ENCODE measurements at regions not wholly inside any gene's neighbourhood (a gene's known extent, or its start where the extent isn't known, plus 50 kb on each side); places are given as distances from the start of the nearest gene placed in this dataset.

GRCh38 chr3:76855451-76855850 lies 184.4 kb upstream of the ROBO2 start:
- DNase-seq: no peak
- Histone ChIP-seq H3K9ac (ENCODE audit: low read length) (no peak overlapping the region), H3K23ac (ENCODE audit: low read length in 2 of 2) (no peak overlapping the region), H2AK5ac (ENCODE audit: low read length, severe bottlenecking) (no peak overlapping the region), H2BK12ac (ENCODE audit: low read length in 2 of 2) (no peak overlapping the region), H3K9me3 (ENCODE audit: control insufficient read depth, low read length) (peaks cover 3% of the 10 kb centered on the region), H3K36me3 (ENCODE audit: control insufficient read depth in 1 of 2, insufficient read depth in 2 of 2, low read depth in 1 of 2, low read length in 2 of 2) (no peaks in the 10 kb centered on the region), H3K27me3 (ENCODE audit: control insufficient read depth in 1 of 2, insufficient read depth in 1 of 2, low read length in 2 of 2) (no peaks in the 10 kb centered on the region), H2BK15ac (ENCODE audit: low read depth, poor library complexity, severe bottlenecking) (no peak overlapping the region), H3K79me1 (replicated peaks; ENCODE audit: low read length, poor library complexity, severe bottlenecking) (no peaks in the 10 kb centered on the region), H3K14ac (ENCODE audit: low read length in 2 of 2) (no peak overlapping the region), H3K4me1 (ENCODE audit: control insufficient read depth, insufficient read depth, low read depth, low read length) (no peaks in the 10 kb centered on the region), H3K27ac (ENCODE audit: low read length, poor library complexity, severe bottlenecking) (no peak overlapping the region), H2AFZ (ENCODE audit: low read depth, low read length) (no peak overlapping the region), H3K18ac (ENCODE audit: low read depth in 1 of 2, low read length in 2 of 2) (no peak overlapping the region), H3K4me3 (ENCODE audit: insufficient read depth in 1 of 2, low read depth in 1 of 2, low read length in 2 of 2) (no peak overlapping the region), H4K8ac (ENCODE audit: low read length) (no peak overlapping the region), H2BK5ac (ENCODE audit: low read depth, low read length, poor library complexity, severe bottlenecking) (no peak overlapping the region), H4K91ac (ENCODE audit: low read length) (no peak overlapping the region), H2BK120ac (ENCODE audit: low read depth, low read length) (no peak overlapping the region), H3K4me2 (ENCODE audit: low read length, poor library complexity, severe bottlenecking) (no peak overlapping the region), H3K4ac (ENCODE audit: low read depth in 1 of 2, low read length in 2 of 2) (no peak overlapping the region)
- no CpG with 5 or more reads among the region's 2 CpGs for WGBS

GRCh38 chr3:76859596-76859995 lies 180.3 kb upstream of the ROBO2 start:
- H2BK15ac ChIP-seq (ENCODE audit: low read depth, poor library complexity, severe bottlenecking): no peak overlapping the region
- H3K4me3 ChIP-seq (ENCODE audit: insufficient read depth in 1 of 2, low read depth in 1 of 2, low read length in 2 of 2): no peak overlapping the region
- H3K27me3 ChIP-seq (ENCODE audit: control insufficient read depth in 1 of 2, insufficient read depth in 1 of 2, low read length in 2 of 2): no peaks in the 10 kb centered on the region
- H3K14ac ChIP-seq (ENCODE audit: low read length in 2 of 2): no peak overlapping the region
- H3K23ac ChIP-seq (ENCODE audit: low read length in 2 of 2): no peak overlapping the region
- H4K91ac ChIP-seq (ENCODE audit: low read length): no peak overlapping the region
- no peak overlapping the region for H3K4ac ChIP-seq (ENCODE audit: low read depth in 1 of 2, low read length in 2 of 2)
- no peak overlapping the region for H4K8ac ChIP-seq (ENCODE audit: low read length)
- 100% methylated on average over 1 of the region's 3 CpGs for WGBS
- no peak overlapping the region for H3K4me2 ChIP-seq (ENCODE audit: low read length, poor library complexity, severe bottlenecking)
- no peak overlapping the region for H2AK5ac ChIP-seq (ENCODE audit: low read length, severe bottlenecking)
- no peak overlapping the region for H2BK120ac ChIP-seq (ENCODE audit: low read depth, low read length)
- H2BK5ac ChIP-seq (ENCODE audit: low read depth, low read length, poor library complexity, severe bottlenecking): no peak overlapping the region
- no peak overlapping the region for H2BK12ac ChIP-seq (ENCODE audit: low read length in 2 of 2)
- no peaks in the 10 kb centered on the region for H3K36me3 ChIP-seq (ENCODE audit: control insufficient read depth in 1 of 2, insufficient read depth in 2 of 2, low read depth in 1 of 2, low read length in 2 of 2)
- H3K9me3 ChIP-seq (ENCODE audit: control insufficient read depth, low read length): no peaks in the 10 kb centered on the region
- H3K27ac ChIP-seq (ENCODE audit: low read length, poor library complexity, severe bottlenecking): no peak overlapping the region
- no peaks in the 10 kb centered on the region for H3K4me1 ChIP-seq (ENCODE audit: control insufficient read depth, insufficient read depth, low read depth, low read length)
- no peak overlapping the region for H3K9ac ChIP-seq (ENCODE audit: low read length)
- H3K18ac ChIP-seq (ENCODE audit: low read depth in 1 of 2, low read length in 2 of 2): no peak overlapping the region
- no peaks in the 10 kb centered on the region for H3K79me1 ChIP-seq (replicated peaks; ENCODE audit: low read length, poor library complexity, severe bottlenecking)
- DNase-seq: peak; percentile 4
- H2AFZ ChIP-seq (ENCODE audit: low read depth, low read length): no peak overlapping the region

GRCh38 chr3:76864355-76864754 lies 175.5 kb upstream of the ROBO2 start:
- no peak overlapping the region for H2AFZ ChIP-seq (ENCODE audit: low read depth, low read length)
- H3K79me1 ChIP-seq (replicated peaks; ENCODE audit: low read length, poor library complexity, severe bottlenecking): no peaks in the 10 kb centered on the region
- no peak overlapping the region for H3K27ac ChIP-seq (ENCODE audit: low read length, poor library complexity, severe bottlenecking)
- no peak overlapping the region for H2BK120ac ChIP-seq (ENCODE audit: low read depth, low read length)
- H2BK5ac ChIP-seq (ENCODE audit: low read depth, low read length, poor library complexity, severe bottlenecking): no peak overlapping the region
- H3K9ac ChIP-seq (ENCODE audit: low read length): no peak overlapping the region
- no peak for DNase-seq
- H3K14ac ChIP-seq (ENCODE audit: low read length in 2 of 2): no peak overlapping the region
- no peak overlapping the region for H3K4ac ChIP-seq (ENCODE audit: low read depth in 1 of 2, low read length in 2 of 2)
- no peak overlapping the region for H2BK12ac ChIP-seq (ENCODE audit: low read length in 2 of 2)
- H3K36me3 ChIP-seq (ENCODE audit: control insufficient read depth in 1 of 2, insufficient read depth in 2 of 2, low read depth in 1 of 2, low read length in 2 of 2): no peaks in the 10 kb centered on the region
- no peaks in the 10 kb centered on the region for H3K27me3 ChIP-seq (ENCODE audit: control insufficient read depth in 1 of 2, insufficient read depth in 1 of 2, low read length in 2 of 2)
- H3K4me3 ChIP-seq (ENCODE audit: insufficient read depth in 1 of 2, low read depth in 1 of 2, low read length in 2 of 2): no peak overlapping the region
- H3K18ac ChIP-seq (ENCODE audit: low read depth in 1 of 2, low read length in 2 of 2): no peak overlapping the region
- H3K23ac ChIP-seq (ENCODE audit: low read length in 2 of 2): no peak overlapping the region
- no peaks in the 10 kb centered on the region for H3K4me1 ChIP-seq (ENCODE audit: control insufficient read depth, insufficient read depth, low read depth, low read length)
- H3K4me2 ChIP-seq (ENCODE audit: low read length, poor library complexity, severe bottlenecking): no peak overlapping the region
- 97% methylated on average over 2 of the region's 4 CpGs for WGBS
- H3K9me3 ChIP-seq (ENCODE audit: control insufficient read depth, low read length): no peaks in the 10 kb centered on the region
- no peak overlapping the region for H2BK15ac ChIP-seq (ENCODE audit: low read depth, poor library complexity, severe bottlenecking)
- H2AK5ac ChIP-seq (ENCODE audit: low read length, severe bottlenecking): no peak overlapping the region
- H4K91ac ChIP-seq (ENCODE audit: low read length): no peak overlapping the region
- H4K8ac ChIP-seq (ENCODE audit: low read length): no peak overlapping the region

- no peaks in the 10 kb centered on the region for H3K36me3 ChIP-seq (ENCODE audit: control insufficient read depth in 1 of 2, insufficient read depth in 2 of 2, low read depth in 1 of 2, low read length in 2 of 2)
- H3K4me2 ChIP-seq (ENCODE audit: low read length, poor library complexity, severe bottlenecking): no peak overlapping the region
- H3K4me1 ChIP-seq (ENCODE audit: control insufficient read depth, insufficient read depth, low read depth, low read length): no peaks in the 10 kb centered on the region
- H4K8ac ChIP-seq (ENCODE audit: low read length): no peak overlapping the region
- no peak overlapping the region for H3K14ac ChIP-seq (ENCODE audit: low read length in 2 of 2)
- no peak overlapping the region for H2BK15ac ChIP-seq (ENCODE audit: low read depth, poor library complexity, severe bottlenecking)
- 92% methylated on average over 3 of the region's 5 CpGs for WGBS
- H2AK5ac ChIP-seq (ENCODE audit: low read length, severe bottlenecking): no peak overlapping the region
- H4K91ac ChIP-seq (ENCODE audit: low read length): no peak overlapping the region
- H3K27ac ChIP-seq (ENCODE audit: low read length, poor library complexity, severe bottlenecking): no peak overlapping the region
- no peak overlapping the region for H2BK5ac ChIP-seq (ENCODE audit: low read depth, low read length, poor library complexity, severe bottlenecking)
- no peak overlapping the region for H3K4me3 ChIP-seq (ENCODE audit: insufficient read depth in 1 of 2, low read depth in 1 of 2, low read length in 2 of 2)
- H3K23ac ChIP-seq (ENCODE audit: low read length in 2 of 2): no peak overlapping the region
- no peak overlapping the region for H2BK120ac ChIP-seq (ENCODE audit: low read depth, low read length)
- no peaks in the 10 kb centered on the region for H3K9me3 ChIP-seq (ENCODE audit: control insufficient read depth, low read length)
- no peak overlapping the region for H3K18ac ChIP-seq (ENCODE audit: low read depth in 1 of 2, low read length in 2 of 2)
- no peak for DNase-seq
- no peaks in the 10 kb centered on the region for H3K27me3 ChIP-seq (ENCODE audit: control insufficient read depth in 1 of 2, insufficient read depth in 1 of 2, low read length in 2 of 2)
- H3K79me1 ChIP-seq (replicated peaks; ENCODE audit: low read length, poor library complexity, severe bottlenecking): no peaks in the 10 kb centered on the region
- H2BK12ac ChIP-seq (ENCODE audit: low read length in 2 of 2): no peak overlapping the region
- no peak overlapping the region for H2AFZ ChIP-seq (ENCODE audit: low read depth, low read length)
- H3K9ac ChIP-seq (ENCODE audit: low read length): no peak overlapping the region
- H3K4ac ChIP-seq (ENCODE audit: low read depth in 1 of 2, low read length in 2 of 2): no peak overlapping the region
Observed at GRCh38 chr3:76866729-76867408, 173.0 kb upstream of the ROBO2 start.

Measured in mesenchymal stem cell (in vitro differentiated cells and primary cell).